IPS-NIHi11 (cell line): ENCODE measurements at regions not wholly inside any gene's neighbourhood (a gene's known extent, or its start where the extent isn't known, plus 50 kb on each side); places are given as distances from the start of the nearest gene placed in this dataset.

Experiments used
- DNase-seq: peaks from one replicate; pipeline ENCODE4 v3.0.0; 2012; ENCODE audit warnings: mixed read lengths, low spot score

- no peak for DNase-seq
These were observed 116.2 kb upstream of the CNTLN start for GRCh38 chr9:17018540-17019196.

GRCh38 chr9:17017931-17018491 is 116.8 kb upstream of the CNTLN start:
- no peak for DNase-seq

- no peak for DNase-seq
These were observed 120.9 kb upstream of the CNTLN start for GRCh38 chr9:17013891-17014290.

- no peak for DNase-seq
These were observed 121.8 kb upstream of the CNTLN start for GRCh38 chr9:17013010-17013409.

- DNase-seq = no peak
These were observed 123.0 kb upstream of the CNTLN start for GRCh38 chr9:17011880-17012279.

- no peak for DNase-seq
These were observed 125.8 kb upstream of the CNTLN start for GRCh38 chr9:17009071-17009470.

- peak; percentile 47 for DNase-seq
These were observed 129.6 kb upstream of the CNTLN start for GRCh38 chr9:17005056-17005823.

GRCh38 chr9:17004500-17004899 is 130.3 kb upstream of the CNTLN start:
- DNase-seq = no peak

- no peak for DNase-seq
These were observed 131.1 kb upstream of the CNTLN start for GRCh38 chr9:17003576-17004240.

- DNase-seq = no peak
These were observed 126.5 kb upstream of the BNC2 start for GRCh38 chr9:16996901-16997491.

GRCh38 chr9:16992138-16992537 is 121.7 kb upstream of the BNC2 start:
- DNase-seq = no peak

GRCh38 chr9:16987026-16987425 is 116.6 kb upstream of the BNC2 start:
- DNase-seq = no peak

GRCh38 chr9:16986556-16986955 is 116.1 kb upstream of the BNC2 start:
- no peak for DNase-seq

GRCh38 chr9:16985559-16986348 is 115.3 kb upstream of the BNC2 start:
- DNase-seq = no peak

- no peak for DNase-seq
These were observed 112.4 kb upstream of the BNC2 start for GRCh38 chr9:16982780-16983310.

- no peak for DNase-seq
These were observed 106.0 kb upstream of the BNC2 start for GRCh38 chr9:16976427-16976826.

- no peak for DNase-seq
These were observed 104.0 kb upstream of the BNC2 start for GRCh38 chr9:16974436-16974835.

- no peak for DNase-seq
These were observed 99.9 kb upstream of the BNC2 start for GRCh38 chr9:16970321-16970720.

- no peak for DNase-seq
These were observed 93.8 kb upstream of the BNC2 start for GRCh38 chr9:16964228-16964627.

- DNase-seq = no peak
These were observed 89.6 kb upstream of the BNC2 start for GRCh38 chr9:16960084-16960483.

- no peak for DNase-seq
These were observed 88.9 kb upstream of the BNC2 start for GRCh38 chr9:16959391-16959790.
